ENCODE measurements at regions not wholly inside any gene's neighbourhood (a gene's known extent, or its start where the extent isn't known, plus 50 kb on each side); places are given as distances from the start of the nearest gene placed in this dataset.
A peak's percentile ranks its signal among the peaks of the same experiment; 100 is the strongest.
"Not testable (repeated sequence)": the region's sequence is repeated elsewhere in the genome, so short reads cannot be mapped to it uniquely, and the experiment has no call there.

DNA sequence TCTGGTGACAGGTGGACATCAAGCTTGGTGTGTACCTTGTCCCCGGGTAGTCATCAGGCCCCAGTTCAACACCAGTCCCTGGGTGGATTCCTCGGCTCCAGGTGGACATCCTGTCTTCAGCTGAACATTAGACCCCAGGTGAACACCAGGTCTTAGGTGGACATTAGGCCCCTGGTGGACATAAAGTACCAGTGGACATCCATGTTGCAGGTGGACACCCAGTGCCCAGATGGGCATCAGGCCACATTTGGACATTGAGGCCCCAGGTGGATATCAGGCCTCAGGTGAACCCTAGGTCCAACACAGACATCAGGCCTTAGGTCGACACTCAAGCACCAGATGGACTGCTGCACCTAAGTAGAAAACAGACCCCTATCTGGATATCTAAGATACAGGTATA, 195.6 kb downstream of the POTEG start:
- not testable (repeated sequence) for H3K4me3 Mint-ChIP-seq (ENCODE audit: unreplicated experiment); H3K9me3 Mint-ChIP-seq (ENCODE audit: unreplicated experiment); H3K27ac Mint-ChIP-seq (ENCODE audit: unreplicated experiment); H3K27me3 Mint-ChIP-seq (ENCODE audit: unreplicated experiment); H3K36me3 Mint-ChIP-seq (ENCODE audit: unreplicated experiment); H3K4me1 Mint-ChIP-seq (ENCODE audit: unreplicated experiment)
- DNase-seq (ENCODE audit: extremely low spot score, unreplicated experiment): peak; percentile 64

DNA sequence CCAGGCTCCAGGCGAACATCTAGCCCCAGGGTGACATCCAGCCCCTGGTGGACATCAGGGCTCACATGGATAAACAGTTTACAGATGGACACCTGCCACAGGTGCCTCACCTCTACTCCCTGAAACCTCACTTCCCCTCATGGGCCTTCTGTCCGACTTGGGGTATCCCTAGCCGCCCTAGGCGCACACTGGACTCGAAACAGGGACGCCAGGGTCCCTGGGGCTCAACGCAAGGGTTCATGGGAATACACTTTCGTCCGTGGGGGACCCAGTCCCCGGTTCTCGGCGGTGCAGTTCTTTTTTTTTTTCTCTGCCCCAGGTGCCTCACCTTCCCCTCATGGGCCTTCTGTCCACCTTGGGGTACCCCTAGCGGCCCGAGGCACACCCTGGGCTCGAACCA, 194.2 kb downstream of the POTEG start:
- H3K27me3 Mint-ChIP-seq (ENCODE audit: unreplicated experiment); H3K27ac Mint-ChIP-seq (ENCODE audit: unreplicated experiment); H3K9me3 Mint-ChIP-seq (ENCODE audit: unreplicated experiment); H3K4me3 Mint-ChIP-seq (ENCODE audit: unreplicated experiment); H3K36me3 Mint-ChIP-seq (ENCODE audit: unreplicated experiment); H3K4me1 Mint-ChIP-seq (ENCODE audit: unreplicated experiment): not testable (repeated sequence)
- peak; percentile 84 for DNase-seq (ENCODE audit: extremely low spot score, unreplicated experiment)

DNA sequence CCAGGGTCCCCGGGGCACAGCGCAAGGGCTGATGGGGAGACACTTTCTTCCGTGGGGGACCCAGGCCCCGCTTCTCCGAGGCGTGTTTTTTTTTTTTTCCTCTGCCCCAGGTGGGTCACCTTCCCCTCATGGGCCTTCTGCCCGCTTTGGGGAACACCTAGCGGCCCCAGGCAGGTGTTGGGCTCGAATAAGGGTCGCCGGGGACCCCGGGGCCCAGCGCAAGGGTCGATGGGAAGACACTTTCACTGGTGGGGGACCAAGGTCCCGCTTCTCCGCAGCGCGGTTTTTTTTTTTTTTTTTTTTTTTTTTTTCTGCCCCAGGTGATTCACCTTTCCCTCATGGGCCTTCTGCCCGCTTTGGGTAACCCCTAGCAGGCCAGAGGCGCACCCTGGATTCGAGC, 193.8 kb downstream of the POTEG start:
- not testable (repeated sequence) for H3K9me3 Mint-ChIP-seq (ENCODE audit: unreplicated experiment); H3K36me3 Mint-ChIP-seq (ENCODE audit: unreplicated experiment); H3K4me3 Mint-ChIP-seq (ENCODE audit: unreplicated experiment); H3K4me1 Mint-ChIP-seq (ENCODE audit: unreplicated experiment); H3K27me3 Mint-ChIP-seq (ENCODE audit: unreplicated experiment); H3K27ac Mint-ChIP-seq (ENCODE audit: unreplicated experiment)
- DNase-seq (ENCODE audit: extremely low spot score, unreplicated experiment): peak; percentile 60

DNA sequence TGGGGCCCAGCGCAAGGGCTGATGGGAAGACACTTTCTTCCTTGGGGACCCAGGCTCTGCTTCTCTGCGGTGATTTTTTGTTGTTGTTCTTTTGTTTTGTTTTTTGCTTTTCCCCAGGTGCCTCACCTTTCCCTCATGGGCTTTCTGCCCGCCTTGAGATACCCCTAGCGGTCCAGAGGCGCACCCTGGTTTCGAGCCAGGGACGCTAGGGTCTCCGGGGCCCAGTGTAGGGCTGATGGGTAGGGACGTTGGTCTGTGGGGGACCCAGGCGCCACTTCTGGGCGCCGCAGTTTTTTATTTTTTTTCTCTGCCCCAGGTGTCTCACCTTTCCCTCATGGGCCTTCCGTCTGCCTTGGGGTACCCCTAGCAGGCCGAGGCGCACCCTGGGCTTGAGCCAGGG, 192.7 kb downstream of the POTEG start:
- not testable (repeated sequence) for H3K9me3 Mint-ChIP-seq (ENCODE audit: unreplicated experiment); H3K36me3 Mint-ChIP-seq (ENCODE audit: unreplicated experiment); H3K4me3 Mint-ChIP-seq (ENCODE audit: unreplicated experiment); H3K4me1 Mint-ChIP-seq (ENCODE audit: unreplicated experiment); H3K27me3 Mint-ChIP-seq (ENCODE audit: unreplicated experiment); H3K27ac Mint-ChIP-seq (ENCODE audit: unreplicated experiment)
- peak; percentile 82 for DNase-seq (ENCODE audit: extremely low spot score, unreplicated experiment)

DNA sequence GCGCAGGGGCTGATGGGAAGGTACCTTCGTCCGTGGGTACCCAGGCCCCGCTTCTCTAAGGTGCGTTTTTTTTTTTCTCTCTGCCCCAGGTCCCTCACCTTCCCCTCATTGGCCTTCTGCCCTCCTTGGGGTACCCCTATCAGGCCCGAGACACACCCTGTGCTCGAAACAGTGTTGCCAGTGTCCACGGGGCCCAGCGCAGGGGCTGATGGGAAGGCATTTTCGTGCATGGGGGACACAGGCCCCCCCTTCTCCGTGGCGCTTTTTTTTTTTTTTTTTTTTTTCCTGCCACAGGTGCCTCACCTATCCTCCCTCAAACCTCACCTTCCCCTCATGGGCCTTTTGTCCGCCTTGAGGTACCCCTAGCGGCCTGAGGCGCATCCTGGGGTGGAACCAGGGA, 191.6 kb downstream of the POTEG start:
- not testable (repeated sequence) for H3K27me3 Mint-ChIP-seq (ENCODE audit: unreplicated experiment); H3K9me3 Mint-ChIP-seq (ENCODE audit: unreplicated experiment)

DNA sequence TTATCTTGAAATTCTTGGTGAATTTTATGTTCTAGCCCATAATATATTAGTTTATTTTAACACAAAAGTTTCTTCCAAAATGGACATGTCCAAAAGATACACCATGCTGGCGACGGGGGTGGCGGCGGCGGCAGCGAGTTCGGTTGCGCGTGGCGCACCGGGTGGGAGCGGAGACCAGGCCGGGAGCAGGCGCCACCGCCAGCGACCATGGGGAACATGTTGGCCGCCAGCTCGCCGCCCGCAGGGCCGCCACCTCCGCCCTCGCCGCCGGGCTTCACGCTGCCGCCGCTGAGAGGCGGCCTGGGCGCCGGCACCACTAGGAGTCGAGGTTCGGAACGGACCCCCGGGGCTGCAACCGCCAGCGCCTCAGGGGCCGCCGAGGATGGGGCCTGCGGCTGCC, 167.2 kb downstream of the POTEG start:
- not testable (repeated sequence) for H3K4me1 Mint-ChIP-seq (ENCODE audit: unreplicated experiment); H3K36me3 Mint-ChIP-seq (ENCODE audit: unreplicated experiment); H3K9me3 Mint-ChIP-seq (ENCODE audit: unreplicated experiment); H3K4me3 Mint-ChIP-seq (ENCODE audit: unreplicated experiment); H3K27ac Mint-ChIP-seq (ENCODE audit: unreplicated experiment); DNase-seq (ENCODE audit: extremely low spot score, unreplicated experiment); H3K27me3 Mint-ChIP-seq (ENCODE audit: unreplicated experiment)

More for the DNA sequence above, 191.6 kb downstream of the POTEG start:
- H3K4me3 Mint-ChIP-seq (ENCODE audit: unreplicated experiment); H3K27ac Mint-ChIP-seq (ENCODE audit: unreplicated experiment); H3K4me1 Mint-ChIP-seq (ENCODE audit: unreplicated experiment); H3K36me3 Mint-ChIP-seq (ENCODE audit: unreplicated experiment): not testable (repeated sequence)
- DNase-seq (ENCODE audit: extremely low spot score, unreplicated experiment): peak; percentile 59

DNA sequence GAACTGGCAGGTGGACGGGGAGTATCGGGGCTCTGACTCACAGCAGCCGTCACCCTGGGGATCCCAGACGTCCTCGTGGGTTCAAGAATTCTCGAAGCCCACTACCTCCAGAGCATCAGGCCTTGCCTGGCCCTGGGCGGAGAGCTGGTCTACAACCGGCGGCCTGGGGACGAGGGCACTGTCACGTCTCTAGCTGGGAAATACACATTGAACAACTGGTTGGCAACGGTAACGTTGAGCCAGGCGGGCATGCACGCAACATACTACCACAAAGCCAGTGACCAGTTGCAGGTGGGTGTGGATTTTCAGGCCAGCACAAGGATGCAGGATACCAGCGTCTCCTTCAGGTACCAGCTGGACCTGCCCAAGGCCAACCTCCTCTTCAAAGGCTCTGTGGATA, 166.5 kb downstream of the POTEG start:
- not testable (repeated sequence) for H3K27me3 Mint-ChIP-seq (ENCODE audit: unreplicated experiment); H3K36me3 Mint-ChIP-seq (ENCODE audit: unreplicated experiment); H3K4me1 Mint-ChIP-seq (ENCODE audit: unreplicated experiment); H3K4me3 Mint-ChIP-seq (ENCODE audit: unreplicated experiment); H3K27ac Mint-ChIP-seq (ENCODE audit: unreplicated experiment); H3K9me3 Mint-ChIP-seq (ENCODE audit: unreplicated experiment)
- DNase-seq (ENCODE audit: extremely low spot score, unreplicated experiment): peak; percentile 88

DNA sequence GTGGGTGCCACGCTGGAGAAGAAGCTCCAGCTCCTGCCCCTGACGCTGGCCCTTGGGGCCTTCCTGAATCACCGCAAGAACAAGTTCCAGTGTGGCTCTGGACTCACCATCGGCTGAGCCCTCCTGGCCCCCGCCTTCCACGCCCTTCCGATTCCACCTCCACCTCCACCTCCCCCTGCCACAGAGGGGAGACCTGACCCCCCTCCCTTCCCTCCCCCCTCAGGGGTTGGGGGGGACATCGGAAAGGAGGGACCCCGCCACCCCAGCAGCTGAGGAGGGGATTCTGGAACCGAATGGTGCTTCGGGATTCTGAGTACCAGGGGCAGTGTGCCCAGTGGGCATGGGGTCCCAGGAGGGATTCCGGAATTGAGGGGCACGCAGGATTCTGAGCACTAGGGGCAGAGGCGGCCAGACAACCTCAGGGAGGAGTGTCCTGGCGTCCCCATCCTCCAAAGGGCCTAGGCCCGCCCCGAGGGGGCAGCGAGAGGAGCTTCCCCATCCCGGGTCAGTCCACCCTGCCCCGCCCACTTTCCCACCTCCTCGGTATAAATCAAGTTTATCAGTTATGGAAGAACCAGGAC, 166.0 kb downstream of the POTEG start:
- not testable (repeated sequence) for H3K27me3 Mint-ChIP-seq (ENCODE audit: unreplicated experiment); H3K9me3 Mint-ChIP-seq (ENCODE audit: unreplicated experiment); H3K4me3 Mint-ChIP-seq (ENCODE audit: unreplicated experiment); H3K27ac Mint-ChIP-seq (ENCODE audit: unreplicated experiment); H3K4me1 Mint-ChIP-seq (ENCODE audit: unreplicated experiment); H3K36me3 Mint-ChIP-seq (ENCODE audit: unreplicated experiment); DNase-seq (ENCODE audit: extremely low spot score, unreplicated experiment)

DNA sequence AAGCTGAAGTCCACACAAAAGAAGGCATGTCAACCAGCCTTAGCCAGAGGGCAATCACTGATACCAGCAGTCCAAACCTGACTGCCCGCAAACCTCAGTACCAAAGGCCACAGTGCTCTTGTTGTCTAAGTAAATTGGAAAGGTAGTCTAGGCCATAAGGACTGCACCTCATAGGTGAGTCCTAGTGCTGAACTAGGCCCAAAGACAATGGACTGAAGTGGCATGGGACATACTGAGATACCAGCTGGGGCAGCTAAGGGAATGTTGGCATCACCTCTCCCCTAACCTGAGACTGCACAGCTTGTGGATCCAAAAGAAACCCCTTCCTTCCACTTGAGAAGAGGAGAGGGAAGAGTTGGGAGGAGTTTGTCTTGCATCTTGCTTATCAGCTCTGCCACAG, 161.9 kb downstream of the POTEG start:
- H3K36me3 Mint-ChIP-seq (ENCODE audit: unreplicated experiment); DNase-seq (ENCODE audit: extremely low spot score, unreplicated experiment); H3K27me3 Mint-ChIP-seq (ENCODE audit: unreplicated experiment); H3K4me3 Mint-ChIP-seq (ENCODE audit: unreplicated experiment); H3K4me1 Mint-ChIP-seq (ENCODE audit: unreplicated experiment); H3K9me3 Mint-ChIP-seq (ENCODE audit: unreplicated experiment); H3K27ac Mint-ChIP-seq (ENCODE audit: unreplicated experiment): not testable (repeated sequence)

DNA sequence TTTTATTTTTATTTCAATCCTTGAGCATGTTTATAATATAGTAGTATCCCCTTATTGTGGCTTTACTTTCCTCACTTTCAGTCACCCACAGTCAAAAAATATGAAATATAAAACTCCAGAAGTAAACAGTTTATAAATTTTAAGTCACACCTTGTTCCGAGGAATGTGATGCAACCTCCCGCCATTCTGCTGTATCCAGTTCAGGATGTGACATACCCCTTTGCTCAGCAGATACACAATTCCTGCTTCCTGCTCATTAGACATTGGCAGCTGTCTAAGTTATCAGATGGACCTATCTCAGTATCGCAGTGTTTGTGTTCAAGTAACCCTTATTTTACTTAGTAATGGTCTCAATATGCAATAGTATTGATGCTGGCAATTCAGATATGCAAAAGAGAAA, 144.5 kb downstream of the POTEG start:
- DNase-seq (ENCODE audit: extremely low spot score, unreplicated experiment); H3K9me3 Mint-ChIP-seq (ENCODE audit: unreplicated experiment); H3K4me1 Mint-ChIP-seq (ENCODE audit: unreplicated experiment); H3K27me3 Mint-ChIP-seq (ENCODE audit: unreplicated experiment); H3K36me3 Mint-ChIP-seq (ENCODE audit: unreplicated experiment); H3K4me3 Mint-ChIP-seq (ENCODE audit: unreplicated experiment); H3K27ac Mint-ChIP-seq (ENCODE audit: unreplicated experiment): not testable (repeated sequence)

DNA sequence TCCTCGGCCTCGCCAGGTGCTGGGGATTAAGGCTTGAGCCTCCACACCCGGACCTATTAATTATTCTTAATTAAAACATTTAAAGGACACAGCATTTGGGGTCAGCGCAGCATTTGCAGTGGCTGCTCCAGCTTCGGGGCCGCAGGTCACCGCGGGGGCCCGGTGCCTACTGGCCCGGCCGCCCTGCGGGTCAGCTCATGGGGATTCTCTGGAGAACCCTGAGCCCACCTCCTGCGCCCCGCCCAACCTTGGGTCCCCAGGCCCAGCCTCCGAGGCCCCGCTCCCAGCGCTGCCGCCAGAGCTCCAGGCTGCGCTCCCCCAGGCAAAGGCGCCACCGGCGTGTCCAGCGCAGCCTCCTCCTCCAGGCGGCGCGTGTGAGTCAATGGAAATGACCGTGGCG, 133.9 kb downstream of the POTEG start:
- DNase-seq (ENCODE audit: extremely low spot score, unreplicated experiment); H3K4me1 Mint-ChIP-seq (ENCODE audit: unreplicated experiment); H3K36me3 Mint-ChIP-seq (ENCODE audit: unreplicated experiment); H3K4me3 Mint-ChIP-seq (ENCODE audit: unreplicated experiment); H3K27me3 Mint-ChIP-seq (ENCODE audit: unreplicated experiment); H3K27ac Mint-ChIP-seq (ENCODE audit: unreplicated experiment); H3K9me3 Mint-ChIP-seq (ENCODE audit: unreplicated experiment): not testable (repeated sequence)

DNA sequence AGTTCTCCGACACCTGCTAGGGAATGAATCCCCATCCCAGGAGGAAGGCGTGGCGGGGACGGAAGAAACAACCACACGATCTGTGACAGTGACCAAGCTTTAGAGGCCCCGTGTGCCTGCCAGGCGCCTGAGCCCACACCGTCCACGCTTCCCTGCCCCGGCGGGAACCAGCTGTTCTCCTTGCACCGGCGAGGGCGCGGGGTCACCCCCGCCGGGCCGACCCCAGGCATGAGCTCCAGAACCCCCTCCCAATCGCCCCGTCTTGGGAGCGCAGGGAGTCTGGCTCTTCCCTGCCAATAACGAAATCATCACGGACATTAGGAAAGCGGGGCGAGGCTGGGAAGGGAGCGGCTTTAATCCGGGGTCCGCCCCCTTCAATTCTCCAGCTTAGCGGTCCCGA, 133.3 kb downstream of the POTEG start:
- not testable (repeated sequence) for H3K4me3 Mint-ChIP-seq (ENCODE audit: unreplicated experiment); H3K9me3 Mint-ChIP-seq (ENCODE audit: unreplicated experiment)

DNA sequence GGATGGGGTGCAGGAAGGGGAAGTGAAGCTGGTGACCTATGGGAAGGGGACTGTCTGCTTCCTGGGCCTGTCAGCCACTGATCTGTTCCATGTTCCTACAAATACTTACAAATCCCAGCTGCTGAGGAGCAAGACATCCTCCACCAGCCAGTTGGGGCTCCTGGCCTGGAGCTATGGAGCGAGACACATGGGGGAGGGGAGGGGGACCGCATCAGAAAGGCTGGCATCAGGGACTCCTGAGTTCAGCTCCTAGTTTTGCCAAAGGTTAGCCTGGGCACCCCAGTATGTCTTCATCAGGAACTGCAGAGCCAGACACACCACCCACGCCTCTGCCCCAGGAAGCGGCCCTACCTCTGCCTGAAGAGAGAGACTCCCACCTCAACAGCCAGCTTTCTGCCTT, 130.3 kb downstream of the POTEG start:
- H3K36me3 Mint-ChIP-seq (ENCODE audit: unreplicated experiment); H3K27ac Mint-ChIP-seq (ENCODE audit: unreplicated experiment); H3K4me1 Mint-ChIP-seq (ENCODE audit: unreplicated experiment); DNase-seq (ENCODE audit: extremely low spot score, unreplicated experiment); H3K9me3 Mint-ChIP-seq (ENCODE audit: unreplicated experiment); H3K27me3 Mint-ChIP-seq (ENCODE audit: unreplicated experiment); H3K4me3 Mint-ChIP-seq (ENCODE audit: unreplicated experiment): not testable (repeated sequence)

More for the DNA sequence above, 133.3 kb downstream of the POTEG start:
- not testable (repeated sequence) for H3K4me1 Mint-ChIP-seq (ENCODE audit: unreplicated experiment); DNase-seq (ENCODE audit: extremely low spot score, unreplicated experiment); H3K27ac Mint-ChIP-seq (ENCODE audit: unreplicated experiment); H3K36me3 Mint-ChIP-seq (ENCODE audit: unreplicated experiment); H3K27me3 Mint-ChIP-seq (ENCODE audit: unreplicated experiment)

Data from osteocyte (in vitro differentiated cells).